NCI-H1092 treated with DMSO at 0.1 percent for 48 hours (cell line): ENCODE measurements at regions not wholly inside any gene's neighbourhood (a gene's known extent, or its start where the extent isn't known, plus 50 kb on each side); places are given as distances from the start of the nearest gene placed in this dataset.

Source experiments
- DNase-seq: peaks from one replicate; lab custom pipeline; 2025; lab: John Stamatoyannopoulos, UW

GRCh38 chr2:153005071-153005730 lies 286.8 kb downstream of the ARL6IP6 start:
- DNase-seq = no peak

- DNase-seq = no peak
These were observed 286.2 kb downstream of the ARL6IP6 start for GRCh38 chr2:153004627-153005026.

- DNase-seq = no peak
These were observed 255.7 kb downstream of the ARL6IP6 start for GRCh38 chr2:152974146-152974545.

- no peak for DNase-seq
These were observed 253.3 kb downstream of the ARL6IP6 start for GRCh38 chr2:152971685-152972084.

- DNase-seq = no peak
These were observed 244.0 kb downstream of the ARL6IP6 start for GRCh38 chr2:152962446-152962845.

GRCh38 chr2:152961351-152961750 lies 242.9 kb downstream of the ARL6IP6 start:
- no peak for DNase-seq

GRCh38 chr2:152950126-152950525 lies 231.7 kb downstream of the ARL6IP6 start:
- DNase-seq = no peak

- no peak for DNase-seq
These were observed 225.7 kb downstream of the ARL6IP6 start for GRCh38 chr2:152944099-152944498.

GRCh38 chr2:152942940-152943440 lies 224.6 kb downstream of the ARL6IP6 start:
- no peak for DNase-seq

GRCh38 chr2:152930501-152930900 lies 212.1 kb downstream of the ARL6IP6 start:
- DNase-seq = no peak

- DNase-seq = no peak
These were observed 211.2 kb downstream of the ARL6IP6 start for GRCh38 chr2:152929628-152930027.

GRCh38 chr2:152925547-152926448 lies 207.4 kb downstream of the ARL6IP6 start:
- peak; percentile 22 for DNase-seq

GRCh38 chr2:152924722-152925121 lies 206.3 kb downstream of the ARL6IP6 start:
- peak; percentile 29 for DNase-seq

GRCh38 chr2:152924219-152924618 lies 205.8 kb downstream of the ARL6IP6 start:
- DNase-seq = no peak

GRCh38 chr2:152920846-152921245 lies 202.4 kb downstream of the ARL6IP6 start:
- DNase-seq = no peak

- DNase-seq = no peak
These were observed 192.6 kb downstream of the ARL6IP6 start for GRCh38 chr2:152910970-152911369.

GRCh38 chr2:152907046-152907445 lies 188.6 kb downstream of the ARL6IP6 start:
- no peak for DNase-seq

GRCh38 chr2:152894051-152894450 lies 175.6 kb downstream of the ARL6IP6 start:
- no peak for DNase-seq

- peak; percentile 31 for DNase-seq
These were observed 172.3 kb downstream of the ARL6IP6 start for GRCh38 chr2:152890736-152891135.

- DNase-seq = no peak
These were observed 165.6 kb downstream of the ARL6IP6 start for GRCh38 chr2:152883951-152884487.

- DNase-seq = no peak
These were observed 163.1 kb downstream of the ARL6IP6 start for GRCh38 chr2:152881527-152881926.

- DNase-seq = no peak
These were observed 160.9 kb downstream of the ARL6IP6 start for GRCh38 chr2:152879275-152879674.
